WI38 (cell line): ENCODE measurements at regions not wholly inside any gene's neighbourhood (a gene's known extent, or its start where the extent isn't known, plus 50 kb on each side); places are given as distances from the start of the nearest gene placed in this dataset.

Source experiments
- H3K4me3 ChIP-seq: 2 replicates; pipeline ENCODE4 v1.5.1; 2011; ENCODE audit warnings: low read depth, mild to moderate bottlenecking, control low read depth, low read length
- CTCF ChIP-seq: IDR thresholded peaks from 2 replicates; pipeline ENCODE4 v1.5.1; 2012; ENCODE audit warnings: low read depth, mild to moderate bottlenecking, control low read depth, low read length

GRCh38 chr4:43547561-43547960 is 655.0 kb downstream of the GRXCR1 start:
- TF ChIP-seq CTCF: no peak
- H3K4me3 ChIP-seq: no peak overlapping the region

- no peak overlapping the region for H3K4me3 ChIP-seq
- no peak for TF ChIP-seq CTCF
Measured at GRCh38 chr4:43550981-43551627, 658.6 kb downstream of the GRXCR1 start.

- no peak overlapping the region for H3K4me3 ChIP-seq
- TF ChIP-seq CTCF: no peak
Measured at GRCh38 chr4:43556262-43556661, 663.7 kb downstream of the GRXCR1 start.

- TF ChIP-seq CTCF: no peak
- H3K4me3 ChIP-seq: no peak overlapping the region
Measured at GRCh38 chr4:43560047-43560446, 667.5 kb downstream of the GRXCR1 start.

GRCh38 chr4:43564107-43564506 is 671.6 kb downstream of the GRXCR1 start:
- TF ChIP-seq CTCF: no peak
- H3K4me3 ChIP-seq: no peak overlapping the region

- no peak for TF ChIP-seq CTCF
- no peak overlapping the region for H3K4me3 ChIP-seq
Measured at GRCh38 chr4:43564591-43564990, 672.1 kb downstream of the GRXCR1 start.

GRCh38 chr4:43567644-43568043 is 675.1 kb downstream of the GRXCR1 start:
- no peak for TF ChIP-seq CTCF
- H3K4me3 ChIP-seq: no peak overlapping the region
